Calu3 (cell line): ENCODE measurements at regions not wholly inside any gene's neighbourhood (a gene's known extent, or its start where the extent isn't known, plus 50 kb on each side); places are given as distances from the start of the nearest gene placed in this dataset.

ENCODE experiments used
- BruUV-seq: library from RNA; stranded (reverse); fragments of 400-500 nt; replicated peaks from 2 replicates; lab custom pipeline; 2021; lab: Mats Ljungman, UMichigan
- CTCF ChIA-PET: fragments of 300-600 bp; sonication (Branson Sonifier 250); formaldehyde crosslinking; loops from one replicate; lab custom pipeline; 2022; ENCODE audit warnings: antibody characterized with exemption; lab: Charles Lee
- DNase-seq: peaks from one replicate; pipeline ENCODE4 v3.0.0; 2022
- H3K27ac Mint-ChIP-seq: one replicate; pipeline ENCODE4 v1.8.0; 2022; ENCODE audit warnings: mixed read lengths; ENCODE audit not compliant: unreplicated experiment
- H3K27me3 Mint-ChIP-seq: one replicate; pipeline ENCODE4 v1.8.0; 2022; ENCODE audit warnings: mixed read lengths; ENCODE audit not compliant: unreplicated experiment
- H3K36me3 Mint-ChIP-seq: one replicate; pipeline ENCODE4 v1.8.0; 2022; ENCODE audit warnings: mild to moderate bottlenecking, moderate library complexity, mixed read lengths; ENCODE audit not compliant: insufficient read depth, unreplicated experiment
- H3K4me1 Mint-ChIP-seq: one replicate; pipeline ENCODE4 v1.8.0; 2022; ENCODE audit warnings: mild to moderate bottlenecking, low read depth, mixed read lengths; ENCODE audit not compliant: unreplicated experiment
- H3K4me3 Mint-ChIP-seq: one replicate; pipeline ENCODE4 v1.8.0; 2022; ENCODE audit warnings: mild to moderate bottlenecking, low read depth, moderate library complexity, mixed read lengths; ENCODE audit not compliant: unreplicated experiment
- H3K9me3 Mint-ChIP-seq: one replicate; pipeline ENCODE4 v1.8.0; 2022; ENCODE audit warnings: low read depth, mixed read lengths; ENCODE audit not compliant: unreplicated experiment
- intact Hi-C: fragments of 100-400 bp; cut with micrococcal nuclease; formaldehyde crosslinking; loops from one replicate; pipeline ENCODE4 v1.10.0; 2022; ENCODE audit not compliant: unreplicated experiment
- TF ChIP-seq, protein P1 (sequence below): fragments of 200-600 bp; IDR thresholded peaks from one replicate; pipeline ENCODE4 v1.8.0; 2022; ENCODE audit warnings: antibody characterized with exemption; ENCODE audit not compliant: unreplicated experiment

DNA sequence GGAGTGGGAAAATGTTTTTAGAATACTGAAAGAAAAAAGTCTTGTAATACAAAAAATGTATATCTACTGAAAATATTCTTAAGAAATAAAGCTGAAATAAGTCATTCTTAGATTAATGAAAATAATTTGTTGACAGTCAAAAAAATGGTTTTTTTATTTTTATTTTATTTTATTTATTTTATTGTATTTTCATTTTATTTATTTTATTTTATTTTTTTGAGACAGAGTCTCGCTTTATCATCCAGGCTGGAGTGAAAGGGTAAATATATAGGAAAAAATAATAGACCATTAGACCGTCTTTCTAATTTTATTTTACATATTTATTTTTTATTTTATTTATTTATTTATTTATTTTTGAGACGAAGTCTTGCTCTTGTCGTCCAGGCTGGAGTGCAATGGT, 1583.6 kb upstream of the TMEFF2 start:
- no peaks in the 10 kb centered on the region for H3K4me1 Mint-ChIP-seq
- no peaks in the 10 kb centered on the region for H3K9me3 Mint-ChIP-seq
- H3K27me3 Mint-ChIP-seq = no peaks in the 10 kb centered on the region
- H3K4me3 Mint-ChIP-seq = no peak overlapping the region
- DNase-seq = no peak
- no peak overlapping the region for H3K27ac Mint-ChIP-seq
- CTCF ChIA-PET = no interaction called here
- BruUV-seq = no TSS peak
- H3K36me3 Mint-ChIP-seq = no peaks in the 10 kb centered on the region
- TF ChIP-seq, protein P1, sequence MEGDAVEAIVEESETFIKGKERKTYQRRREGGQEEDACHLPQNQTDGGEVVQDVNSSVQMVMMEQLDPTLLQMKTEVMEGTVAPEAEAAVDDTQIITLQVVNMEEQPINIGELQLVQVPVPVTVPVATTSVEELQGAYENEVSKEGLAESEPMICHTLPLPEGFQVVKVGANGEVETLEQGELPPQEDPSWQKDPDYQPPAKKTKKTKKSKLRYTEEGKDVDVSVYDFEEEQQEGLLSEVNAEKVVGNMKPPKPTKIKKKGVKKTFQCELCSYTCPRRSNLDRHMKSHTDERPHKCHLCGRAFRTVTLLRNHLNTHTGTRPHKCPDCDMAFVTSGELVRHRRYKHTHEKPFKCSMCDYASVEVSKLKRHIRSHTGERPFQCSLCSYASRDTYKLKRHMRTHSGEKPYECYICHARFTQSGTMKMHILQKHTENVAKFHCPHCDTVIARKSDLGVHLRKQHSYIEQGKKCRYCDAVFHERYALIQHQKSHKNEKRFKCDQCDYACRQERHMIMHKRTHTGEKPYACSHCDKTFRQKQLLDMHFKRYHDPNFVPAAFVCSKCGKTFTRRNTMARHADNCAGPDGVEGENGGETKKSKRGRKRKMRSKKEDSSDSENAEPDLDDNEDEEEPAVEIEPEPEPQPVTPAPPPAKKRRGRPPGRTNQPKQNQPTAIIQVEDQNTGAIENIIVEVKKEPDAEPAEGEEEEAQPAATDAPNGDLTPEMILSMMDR = no peak
- intact Hi-C loops = no loop called here

DNA sequence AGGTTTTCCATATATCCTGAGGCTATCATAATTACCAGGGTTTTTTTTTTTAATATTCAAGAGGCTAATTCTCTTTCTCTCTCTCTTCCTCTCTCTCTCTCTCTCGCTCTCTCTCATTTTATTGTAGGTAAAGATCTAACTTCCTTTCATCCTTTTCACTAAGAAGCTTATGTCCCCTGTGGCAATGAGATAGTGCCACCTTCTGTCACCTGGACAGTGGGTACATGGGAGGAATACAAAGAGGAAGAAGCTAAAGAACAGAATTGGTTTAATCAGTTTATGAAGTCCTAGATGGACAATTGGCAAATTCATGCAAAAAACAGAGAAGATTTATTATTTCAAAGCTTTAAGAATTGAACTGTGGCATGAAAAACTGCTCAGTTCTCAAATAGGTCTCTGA, 1582.3 kb upstream of the TMEFF2 start:
- Mint-ChIP-seq H3K27me3 (no peaks in the 10 kb centered on the region), H3K36me3 (no peaks in the 10 kb centered on the region), H3K4me1 (no peaks in the 10 kb centered on the region), H3K4me3 (no peak overlapping the region), H3K27ac (no peak overlapping the region), H3K9me3 (no peaks in the 10 kb centered on the region)
- TF ChIP-seq, protein P1 = no peak
- CTCF ChIA-PET = interaction anchor here (0.6 to 0.8 kb wide), 2 partner anchors 38 to 876 kb away, joined by 3 to 4 read pairs; no protein-coding TSS in a partner anchor
- intact Hi-C loops = no loop called here
- DNase-seq = no peak
- BruUV-seq = no TSS peak

DNA sequence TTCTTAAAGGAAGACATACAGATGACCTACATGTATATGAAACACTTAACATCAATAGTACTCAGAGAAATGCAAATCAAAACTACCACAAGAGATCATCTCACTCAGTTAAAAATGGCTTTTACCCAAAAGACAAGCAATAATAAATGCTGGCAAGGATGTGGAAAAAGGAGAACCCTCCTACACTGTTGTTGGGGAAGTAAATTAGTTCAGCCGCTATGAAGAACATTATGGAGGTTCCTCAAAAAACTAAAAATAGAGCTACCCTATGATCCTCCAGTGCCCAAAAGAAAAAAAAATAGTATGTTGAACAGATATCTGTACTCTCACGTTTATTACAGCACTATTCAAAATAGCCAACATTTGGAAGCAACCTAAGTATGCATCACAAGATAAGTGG, 1579.4 kb upstream of the TMEFF2 start:
- DNase-seq = no peak
- Mint-ChIP-seq H3K9me3 (no peaks in the 10 kb centered on the region), H3K36me3 (no peaks in the 10 kb centered on the region), H3K27me3 (no peaks in the 10 kb centered on the region), H3K4me1 (no peaks in the 10 kb centered on the region), H3K27ac (no peak overlapping the region), H3K4me3 (no peak overlapping the region)
- CTCF ChIA-PET = no interaction called here
- TF ChIP-seq, protein P1 = no peak
- BruUV-seq = no TSS peak
- intact Hi-C loops = no loop called here

DNA sequence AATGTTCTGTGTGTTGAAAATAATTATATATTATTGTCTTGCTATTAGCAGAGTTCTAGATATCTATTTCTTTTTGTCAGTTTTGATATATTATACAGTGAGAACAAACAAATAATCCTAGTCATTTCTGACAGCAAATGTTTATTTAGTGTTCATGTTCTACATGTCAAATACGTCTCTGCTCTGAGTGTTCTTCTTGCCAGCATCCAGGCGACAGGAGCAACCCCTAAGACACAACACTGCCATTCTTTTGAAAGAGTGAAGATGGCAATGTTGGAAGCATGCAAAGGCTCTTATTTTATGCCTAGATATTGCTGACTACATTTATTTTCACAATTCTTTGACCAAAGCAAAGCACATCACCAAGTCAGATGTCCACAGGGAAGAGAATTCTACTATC, 1556.6 kb upstream of the TMEFF2 start:
- no peak for DNase-seq
- TF ChIP-seq, protein P1 = no peak
- Mint-ChIP-seq H3K4me3 (no peak overlapping the region), H3K36me3 (no peaks in the 10 kb centered on the region), H3K27ac (no peak overlapping the region), H3K9me3 (no peaks in the 10 kb centered on the region), H3K27me3 (no peaks in the 10 kb centered on the region), H3K4me1 (no peaks in the 10 kb centered on the region)
- no TSS peak for BruUV-seq
- intact Hi-C loops = no loop called here
- CTCF ChIA-PET = no interaction called here
